CD4-positive, alpha-beta T cell (primary cell): ENCODE measurements at regions not wholly inside any gene's neighbourhood (a gene's known extent, or its start where the extent isn't known, plus 50 kb on each side); places are given as distances from the start of the nearest gene placed in this dataset.

Source experiments
- ATAC-seq: fragments of 200-7000 bp; cut with Tn5 transposase; one replicate; pipeline ENCODE4 v1.10.0; 2022; ENCODE audit warnings: mild to moderate bottlenecking; ENCODE audit not compliant: poor library complexity
- CTCF ChIA-PET: fragments of 350-600 bp; sonication (Branson Sonifier 250); formaldehyde crosslinking; loops from one replicate; lab custom pipeline; 2021; ENCODE audit warnings: antibody characterized with exemption, inconsistent platforms; lab: Charles Lee
- POLR2A ChIA-PET: fragments of 350-600 bp; sonication (Branson Sonifier 250); formaldehyde crosslinking; loops from one replicate; lab custom pipeline; 2021; ENCODE audit warnings: antibody characterized with exemption, inconsistent platforms; lab: Charles Lee
- DNase-seq, 14 experiments: peaks; one replicate each; pipeline ENCODE4 v3.0.0-alpha.2; 2013 to 2020; ENCODE audit warnings: mixed read lengths in 2 of 14
- H3K27ac ChIP-seq, 2 donors: one replicate each; pipeline versions ENCODE4 v1.5.1 to v1.7.0; 2013; ENCODE audit warnings: low read length in 2 of 2, low read depth in 1 of 2, mild to moderate bottlenecking in 1 of 2
- H3K27me3 ChIP-seq, 2 experiments: 1 replicate in 1 of 2; 2 replicates in 1 of 2; pipeline versions ENCODE4 v1.6.1 to v1.7.0; 2013; ENCODE audit warnings: low read length in 2 of 2, control low read depth in 1 of 2, mild to moderate bottlenecking in 1 of 2, moderate library complexity in 1 of 2; ENCODE audit not compliant: insufficient read depth in 2 of 2, control insufficient read depth in 1 of 2
- H3K36me3 ChIP-seq: one replicate; pipeline ENCODE4 v1.6.1; 2013; ENCODE audit warnings: low read length, control low read depth; ENCODE audit not compliant: insufficient read depth
- H3K4me1 ChIP-seq: one replicate; pipeline ENCODE4 v1.6.1; 2013; ENCODE audit warnings: low read length, control low read depth; ENCODE audit not compliant: insufficient read depth
- H3K4me3 ChIP-seq: one replicate; pipeline ENCODE4 v1.5.1; 2013; ENCODE audit warnings: mild to moderate bottlenecking, low read length, moderate library complexity
- H3K9me3 ChIP-seq, 2 experiments: 1 replicate in 1 of 2; 2 replicates in 1 of 2; pipeline versions ENCODE4 v1.6.1 to v1.7.0; 2013; ENCODE audit warnings: low read length in 2 of 2, mild to moderate bottlenecking in 2 of 2, control low read depth in 1 of 2, moderate library complexity in 1 of 2; ENCODE audit not compliant: control insufficient read depth in 1 of 2, insufficient read depth in 1 of 2
- H3K27ac Mint-ChIP-seq: one replicate; pipeline ENCODE4 v1.8.0; 2020; ENCODE audit warnings: mixed read lengths
- H3K27me3 Mint-ChIP-seq: one replicate; pipeline ENCODE4 v1.8.0; 2021; ENCODE audit warnings: mixed read lengths
- H3K36me3 Mint-ChIP-seq: one replicate; pipeline ENCODE4 v1.8.0; 2021; ENCODE audit warnings: low read depth, mixed read lengths
- H3K4me1 Mint-ChIP-seq: one replicate; pipeline ENCODE4 v1.8.0; 2021; ENCODE audit warnings: low read depth, mixed read lengths
- H3K4me3 Mint-ChIP-seq: one replicate; pipeline ENCODE4 v1.8.0; 2020; ENCODE audit warnings: mild to moderate bottlenecking, mixed read lengths
- H3K9me3 Mint-ChIP-seq: one replicate; pipeline ENCODE4 v1.8.0; 2020; ENCODE audit warnings: mixed read lengths
- CTCF ChIP-seq: fragments of 200-600 bp; IDR thresholded peaks from one replicate; pipeline ENCODE4 v1.8.0; 2022; ENCODE audit warnings: antibody characterized with exemption, mild to moderate bottlenecking
- intact Hi-C, 2 experiments: fragments of 100-400 bp; cut with DNase I in 1 of 2; cut with micrococcal nuclease in 1 of 2; formaldehyde crosslinking; loops; one replicate each; pipeline versions ENCODE4 v1.15.1 to v1.9.0; 2023 to 2025; cut with DNase I, micrococcal nuclease

DNA sequence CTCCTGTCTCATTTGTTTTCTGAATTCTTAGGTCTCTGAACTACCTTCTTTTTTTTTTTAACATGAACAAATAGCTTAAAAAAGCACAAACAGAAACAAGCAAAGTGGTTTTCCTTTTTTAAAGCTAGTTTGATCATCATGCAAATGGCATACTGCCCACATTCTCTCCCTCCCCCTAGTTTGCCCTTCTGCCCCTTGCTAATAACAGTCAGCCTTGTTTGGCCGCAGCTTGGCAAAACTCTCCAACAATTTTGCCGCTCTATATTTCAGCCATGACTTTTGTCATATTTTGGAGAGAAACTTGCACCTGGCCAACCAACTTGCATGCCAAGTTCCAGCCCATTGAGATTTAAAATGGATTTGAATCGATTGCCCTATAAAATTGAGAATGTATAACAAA, 666.0 kb upstream of the NR2F2 start:
- H3K9me3 Mint-ChIP-seq = no peaks in the 10 kb centered on the region
- Histone ChIP-seq H3K4me3 (no peak overlapping the region), H3K4me1 (no peaks in the 10 kb centered on the region), H3K9me3 (no peaks in the 10 kb centered on the region), H3K27me3 (no peaks in the 10 kb centered on the region), H3K36me3 (no peaks in the 10 kb centered on the region), H3K27ac (no peak overlapping the region)
- H3K27ac Mint-ChIP-seq = no peak overlapping the region
- no peaks in the 10 kb centered on the region for H3K4me1 Mint-ChIP-seq
- H3K36me3 Mint-ChIP-seq = no peaks in the 10 kb centered on the region
- CTCF ChIA-PET = interaction anchor here (0.8 kb wide), 1 partner anchor 28 kb away, joined by 3 read pairs; no protein-coding TSS in a partner anchor
- intact Hi-C loops = no loop called here
- POLR2A ChIA-PET = no interaction called here
- peaks cover 5% of the 10 kb centered on the region for H3K27me3 Mint-ChIP-seq
- ATAC-seq = no peak
- H3K4me3 Mint-ChIP-seq = no peak overlapping the region
- no peak for DNase-seq
- no peak for TF ChIP-seq CTCF

DNA sequence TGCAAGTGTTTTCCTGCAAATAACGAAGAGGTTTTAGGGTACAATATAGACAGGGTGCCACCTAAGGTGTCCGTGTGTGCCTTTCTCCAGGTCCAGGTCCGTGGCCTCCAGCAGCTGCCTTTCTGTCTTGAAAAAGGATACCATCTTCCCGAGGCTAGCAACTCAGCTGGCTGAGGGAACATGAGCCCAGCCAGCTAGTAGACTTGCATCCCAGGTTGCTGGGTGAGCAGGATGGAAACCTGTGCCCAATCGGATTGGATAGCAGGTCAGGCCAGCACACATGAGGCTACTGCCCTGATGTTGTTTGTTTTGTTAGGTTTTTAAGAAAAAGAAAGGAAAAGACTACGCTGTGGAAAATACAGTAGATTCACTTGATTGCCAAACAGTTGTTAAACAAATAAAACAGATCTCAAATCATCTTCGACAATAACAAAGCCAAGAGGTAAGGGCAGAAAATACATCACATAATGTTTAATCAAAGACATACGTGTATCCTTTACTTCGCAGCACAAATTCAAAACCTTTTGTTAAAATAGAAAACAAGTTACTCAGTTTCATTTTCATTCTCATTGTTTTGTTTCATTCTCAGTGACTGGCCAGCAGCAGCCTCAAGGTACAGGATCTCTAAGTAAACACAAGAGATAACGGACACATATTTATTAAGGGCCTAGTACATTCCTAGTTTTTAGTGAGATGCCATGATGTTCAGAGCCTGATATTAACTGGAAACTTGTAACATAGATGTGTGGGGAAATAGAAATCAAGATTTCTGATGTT, 661.2 kb upstream of the NR2F2 start:
- intact Hi-C loops = no loop called here
- no peak overlapping the region for H3K4me3 Mint-ChIP-seq
- no peaks in the 10 kb centered on the region for H3K36me3 ChIP-seq
- no peaks in the 10 kb centered on the region for H3K36me3 Mint-ChIP-seq
- TF ChIP-seq CTCF = no peak
- H3K9me3 ChIP-seq = no peaks in the 10 kb centered on the region
- H3K9me3 Mint-ChIP-seq = no peaks in the 10 kb centered on the region
- ChIA-PET POLR2A (interaction anchor here (0.6 kb wide), 1 partner anchor 1039 kb away, joined by 3 read pairs; no protein-coding TSS in a partner anchor), CTCF (no interaction called here)
- no peak for ATAC-seq
- H3K4me3 ChIP-seq = no peak overlapping the region
- no peaks in the 10 kb centered on the region for H3K4me1 Mint-ChIP-seq
- no peaks in the 10 kb centered on the region for H3K4me1 ChIP-seq
- peaks cover 10% of the 10 kb centered on the region for H3K27me3 Mint-ChIP-seq
- H3K27me3 ChIP-seq = no peaks in the 10 kb centered on the region
- no peak overlapping the region for H3K27ac ChIP-seq
- DNase-seq = peak in 1 of 14 experiments; percentile 25
- no peak overlapping the region for H3K27ac Mint-ChIP-seq

GRCh38 chr15:95674031-95674430, 656.5 kb upstream of the NR2F2 start:
- H3K27ac ChIP-seq = no peak overlapping the region
- no peaks in the 10 kb centered on the region for H3K4me1 Mint-ChIP-seq
- intact Hi-C loops = no loop called here
- H3K4me3 ChIP-seq = no peak overlapping the region
- H3K9me3 Mint-ChIP-seq = no peaks in the 10 kb centered on the region
- no peaks in the 10 kb centered on the region for H3K27me3 ChIP-seq
- H3K4me3 Mint-ChIP-seq = no peak overlapping the region
- H3K36me3 ChIP-seq = no peaks in the 10 kb centered on the region
- no peak for TF ChIP-seq CTCF
- peaks cover 5% of the 10 kb centered on the region for H3K27me3 Mint-ChIP-seq
- ChIA-PET CTCF (no interaction called here), POLR2A (no interaction called here)
- H3K9me3 ChIP-seq = peaks cover 0 to 5% of the 10 kb centered on the region in 2 experiments
- DNase-seq = no peak
- no peak overlapping the region for H3K27ac Mint-ChIP-seq
- H3K36me3 Mint-ChIP-seq = no peaks in the 10 kb centered on the region
- ATAC-seq = no peak
- no peaks in the 10 kb centered on the region for H3K4me1 ChIP-seq
